Nucleus accumbens (tissue), 56 donors: ENCODE measurements at regions not wholly inside any gene's neighbourhood (a gene's known extent, or its start where the extent isn't known, plus 50 kb on each side); places are given as distances from the start of the nearest gene placed in this dataset.

ENCODE experiments used
- DNase-seq, 56 donors: peaks; one replicate each; lab custom pipeline; 2025; lab: John Stamatoyannopoulos, UW

- no peak for DNase-seq
Measured at GRCh38 chr17:36752096-36752888, 150.9 kb downstream of the MRM1 start.

- no peak for DNase-seq
Measured at GRCh38 chr17:36755586-36755985, 154.2 kb downstream of the MRM1 start.

- no peak for DNase-seq
Measured at GRCh38 chr17:36756695-36757094, 155.3 kb downstream of the MRM1 start.

- no peak for DNase-seq
Measured at GRCh38 chr17:36760425-36760824, 159.0 kb downstream of the MRM1 start.

GRCh38 chr17:36761203-36761950, 160.0 kb downstream of the MRM1 start:
- no peak for DNase-seq

DNA sequence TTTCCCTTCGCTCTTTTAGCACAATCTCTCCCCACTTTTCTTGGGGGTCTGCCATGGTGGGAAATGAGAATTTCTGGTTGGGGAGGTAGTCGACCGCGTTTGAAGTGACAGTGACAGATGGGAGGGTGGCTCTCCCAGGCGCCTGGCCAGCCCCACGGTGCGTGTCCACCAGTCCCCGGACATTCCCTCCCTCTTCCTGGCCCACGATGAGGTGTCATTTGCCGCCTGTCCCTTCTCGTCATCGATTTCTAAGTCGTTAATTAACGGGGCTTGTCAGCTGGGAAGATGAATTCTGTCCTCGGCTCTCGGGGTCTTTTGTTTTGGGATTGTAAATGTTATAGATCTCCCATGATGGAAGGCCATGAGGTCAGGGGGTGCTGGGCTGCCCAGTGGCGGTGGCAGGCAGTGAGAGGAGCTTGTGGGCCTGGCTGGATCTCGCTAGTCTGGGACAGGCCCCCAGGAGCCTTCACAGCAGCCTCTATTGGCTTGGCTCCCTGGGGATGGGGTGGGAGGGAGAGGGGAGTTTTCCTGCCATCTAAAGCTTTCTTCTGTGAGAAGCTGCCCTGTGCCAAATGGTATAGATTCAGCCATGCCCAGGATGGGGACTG, 164.2 kb downstream of the MRM1 start:
- no peak for DNase-seq

GRCh38 chr17:36768394-36768793, 167.0 kb downstream of the MRM1 start:
- DNase-seq: no peak

DNA sequence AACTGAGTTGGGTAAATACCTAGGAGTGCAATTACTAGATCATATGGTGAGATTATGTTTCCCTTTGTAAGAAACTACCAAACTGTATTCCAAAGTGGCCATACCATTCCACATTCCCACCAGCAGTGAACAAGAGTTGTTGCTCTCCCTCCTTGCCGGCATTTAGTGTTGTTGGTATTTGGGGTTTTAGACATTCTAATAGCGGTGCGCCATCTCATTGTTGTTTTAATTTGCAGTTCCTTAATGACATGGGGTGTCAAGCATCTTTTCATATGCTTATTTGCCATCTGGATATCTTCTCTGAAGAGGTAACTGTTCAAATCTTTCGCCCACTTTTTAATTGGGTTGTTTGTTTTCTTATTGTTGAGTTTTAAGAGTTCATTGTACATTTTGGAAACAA, 164.2 kb upstream of the LHX1 start:
- DNase-seq: no peak

GRCh38 chr17:36777118-36777517, 160.2 kb upstream of the LHX1 start:
- no peak for DNase-seq

- DNase-seq: no peak
Measured at GRCh38 chr17:36778448-36778847, 158.8 kb upstream of the LHX1 start.

DNA sequence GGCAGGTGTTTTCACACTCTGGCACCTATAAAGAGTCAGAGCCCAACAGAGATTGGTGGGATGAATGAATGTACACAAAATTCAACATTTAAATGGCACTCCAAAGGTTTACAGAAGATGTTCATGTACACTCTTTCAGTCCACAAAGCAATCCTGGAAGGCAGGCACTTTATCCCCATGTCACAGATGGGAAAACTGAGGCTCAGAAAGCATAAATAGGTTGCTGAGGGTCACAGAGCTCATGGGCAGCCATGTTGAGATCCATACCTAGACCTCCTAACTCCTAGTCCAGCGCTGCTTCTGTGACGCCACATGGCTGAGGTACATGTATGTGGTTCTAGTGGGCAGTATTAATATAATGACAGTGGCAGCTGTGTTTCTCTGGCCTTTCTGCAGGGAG, 157.7 kb upstream of the LHX1 start:
- no peak for DNase-seq

GRCh38 chr17:36784633-36785032, 152.6 kb upstream of the LHX1 start:
- DNase-seq: no peak

DNA sequence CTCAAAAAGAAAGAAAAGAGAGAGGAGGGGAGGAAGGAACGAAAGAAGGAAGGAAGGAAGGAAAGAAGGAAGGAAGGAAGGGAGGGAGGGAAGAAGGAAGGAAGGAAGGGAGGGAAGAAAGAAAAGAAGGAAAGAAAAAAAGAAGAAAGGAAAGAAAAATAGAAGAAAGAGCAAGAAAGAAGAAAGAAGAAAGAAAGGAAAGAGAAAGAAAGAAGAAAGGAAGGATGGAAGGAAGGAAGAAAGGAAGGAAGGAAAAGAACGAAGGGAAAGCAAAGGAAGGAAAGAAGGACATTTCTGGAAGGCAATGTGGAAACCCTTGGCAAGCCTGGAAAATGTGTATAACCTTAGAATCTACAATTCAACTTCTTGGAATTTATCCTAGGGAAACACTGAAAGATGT, 150.4 kb upstream of the LHX1 start:
- DNase-seq: no peak

GRCh38 chr17:36791150-36791941, 145.9 kb upstream of the LHX1 start:
- no peak for DNase-seq

DNA sequence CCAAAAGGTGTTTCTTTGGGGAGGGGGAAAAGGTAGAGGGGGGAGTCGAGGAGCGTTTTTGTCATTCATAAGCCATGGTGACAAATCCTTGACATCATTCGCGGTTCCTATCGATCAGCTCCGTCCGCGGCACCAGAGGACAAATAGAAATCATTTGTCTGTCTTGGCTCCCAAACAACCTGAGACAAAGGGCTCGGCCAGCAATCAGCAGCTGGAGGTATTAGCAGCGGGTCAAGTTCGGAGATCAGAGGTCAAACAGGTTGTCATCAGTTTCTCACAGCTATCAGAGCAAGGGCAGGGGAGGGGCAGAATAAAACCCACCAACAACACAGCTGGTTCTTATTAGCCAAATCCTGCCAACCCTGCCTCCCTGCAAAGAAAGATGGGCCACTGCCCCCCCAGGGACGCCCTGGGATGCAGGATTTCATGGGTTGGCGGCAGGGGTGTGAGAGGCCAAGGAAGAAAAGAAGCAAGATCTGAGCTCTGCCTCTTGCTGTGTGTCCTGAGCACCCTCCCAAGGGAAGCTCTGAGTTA, 145.3 kb upstream of the LHX1 start:
- DNase-seq: no peak

DNA sequence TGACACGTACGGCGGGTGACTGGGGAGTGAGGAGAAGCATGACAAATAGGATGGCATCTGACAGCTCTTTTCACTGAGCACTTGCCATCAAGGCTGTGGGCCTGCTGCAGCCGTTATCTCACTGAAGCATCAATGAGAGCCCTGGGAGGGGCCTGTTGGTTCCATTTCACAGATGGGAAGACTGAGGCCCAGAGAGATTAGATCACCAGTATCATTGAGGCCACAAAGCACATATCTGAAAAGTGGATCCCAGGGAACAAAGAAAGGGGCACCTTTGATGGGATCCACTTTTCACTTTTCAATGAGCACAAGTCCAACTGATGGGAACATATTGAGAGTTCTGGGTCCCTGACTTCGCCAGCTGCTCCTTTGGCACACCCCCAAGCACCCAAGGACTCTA, 144.4 kb upstream of the LHX1 start:
- no peak for DNase-seq

- DNase-seq: no peak
Measured at GRCh38 chr17:36793976-36794375, 143.3 kb upstream of the LHX1 start.

- no peak for DNase-seq
Measured at GRCh38 chr17:36807496-36808179, 129.6 kb upstream of the LHX1 start.

GRCh38 chr17:36808180-36808661, 129.1 kb upstream of the LHX1 start:
- DNase-seq: no peak

GRCh38 chr17:36812762-36813161, 124.5 kb upstream of the LHX1 start:
- no peak for DNase-seq
